ENCODE measurements at regions not wholly inside any gene's neighbourhood (a gene's known extent, or its start where the extent isn't known, plus 50 kb on each side); places are given as distances from the start of the nearest gene placed in this dataset.

GRCh38 chr16:55948230-55948629 lies 73.1 kb upstream of the CES5A start:
- TF ChIP-seq, protein P1, sequence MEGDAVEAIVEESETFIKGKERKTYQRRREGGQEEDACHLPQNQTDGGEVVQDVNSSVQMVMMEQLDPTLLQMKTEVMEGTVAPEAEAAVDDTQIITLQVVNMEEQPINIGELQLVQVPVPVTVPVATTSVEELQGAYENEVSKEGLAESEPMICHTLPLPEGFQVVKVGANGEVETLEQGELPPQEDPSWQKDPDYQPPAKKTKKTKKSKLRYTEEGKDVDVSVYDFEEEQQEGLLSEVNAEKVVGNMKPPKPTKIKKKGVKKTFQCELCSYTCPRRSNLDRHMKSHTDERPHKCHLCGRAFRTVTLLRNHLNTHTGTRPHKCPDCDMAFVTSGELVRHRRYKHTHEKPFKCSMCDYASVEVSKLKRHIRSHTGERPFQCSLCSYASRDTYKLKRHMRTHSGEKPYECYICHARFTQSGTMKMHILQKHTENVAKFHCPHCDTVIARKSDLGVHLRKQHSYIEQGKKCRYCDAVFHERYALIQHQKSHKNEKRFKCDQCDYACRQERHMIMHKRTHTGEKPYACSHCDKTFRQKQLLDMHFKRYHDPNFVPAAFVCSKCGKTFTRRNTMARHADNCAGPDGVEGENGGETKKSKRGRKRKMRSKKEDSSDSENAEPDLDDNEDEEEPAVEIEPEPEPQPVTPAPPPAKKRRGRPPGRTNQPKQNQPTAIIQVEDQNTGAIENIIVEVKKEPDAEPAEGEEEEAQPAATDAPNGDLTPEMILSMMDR (IDR thresholded peaks at IDR 0.05; ENCODE audit: poor library complexity, severe bottlenecking): no peak
- TF ChIP-seq EZH2 (IDR thresholded peaks at IDR 0.05; ENCODE audit: borderline replicate concordance, insufficient read depth, low read length, poor library complexity, severe bottlenecking) (no peak), POLR2AphosphoS5 (IDR thresholded peaks at IDR 0.05) (no peak)
- TF ChIP-seq, protein P2, sequence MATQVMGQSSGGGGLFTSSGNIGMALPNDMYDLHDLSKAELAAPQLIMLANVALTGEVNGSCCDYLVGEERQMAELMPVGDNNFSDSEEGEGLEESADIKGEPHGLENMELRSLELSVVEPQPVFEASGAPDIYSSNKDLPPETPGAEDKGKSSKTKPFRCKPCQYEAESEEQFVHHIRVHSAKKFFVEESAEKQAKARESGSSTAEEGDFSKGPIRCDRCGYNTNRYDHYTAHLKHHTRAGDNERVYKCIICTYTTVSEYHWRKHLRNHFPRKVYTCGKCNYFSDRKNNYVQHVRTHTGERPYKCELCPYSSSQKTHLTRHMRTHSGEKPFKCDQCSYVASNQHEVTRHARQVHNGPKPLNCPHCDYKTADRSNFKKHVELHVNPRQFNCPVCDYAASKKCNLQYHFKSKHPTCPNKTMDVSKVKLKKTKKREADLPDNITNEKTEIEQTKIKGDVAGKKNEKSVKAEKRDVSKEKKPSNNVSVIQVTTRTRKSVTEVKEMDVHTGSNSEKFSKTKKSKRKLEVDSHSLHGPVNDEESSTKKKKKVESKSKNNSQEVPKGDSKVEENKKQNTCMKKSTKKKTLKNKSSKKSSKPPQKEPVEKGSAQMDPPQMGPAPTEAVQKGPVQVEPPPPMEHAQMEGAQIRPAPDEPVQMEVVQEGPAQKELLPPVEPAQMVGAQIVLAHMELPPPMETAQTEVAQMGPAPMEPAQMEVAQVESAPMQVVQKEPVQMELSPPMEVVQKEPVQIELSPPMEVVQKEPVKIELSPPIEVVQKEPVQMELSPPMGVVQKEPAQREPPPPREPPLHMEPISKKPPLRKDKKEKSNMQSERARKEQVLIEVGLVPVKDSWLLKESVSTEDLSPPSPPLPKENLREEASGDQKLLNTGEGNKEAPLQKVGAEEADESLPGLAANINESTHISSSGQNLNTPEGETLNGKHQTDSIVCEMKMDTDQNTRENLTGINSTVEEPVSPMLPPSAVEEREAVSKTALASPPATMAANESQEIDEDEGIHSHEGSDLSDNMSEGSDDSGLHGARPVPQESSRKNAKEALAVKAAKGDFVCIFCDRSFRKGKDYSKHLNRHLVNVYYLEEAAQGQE (IDR thresholded peaks at IDR 0.05; ENCODE audit: borderline replicate concordance): no peak

Measured in neural cell (in vitro differentiated cells).